ENCODE measurements at regions not wholly inside any gene's neighbourhood (a gene's known extent, or its start where the extent isn't known, plus 50 kb on each side); places are given as distances from the start of the nearest gene placed in this dataset.
A peak's percentile ranks its signal among the peaks of the same experiment; 100 is the strongest.

- no peak for DNase-seq
Measured at GRCh38 chr6:74152096-74152675, 456.2 kb downstream of the CD109 start.

GRCh38 chr6:74145931-74146330 lies 449.9 kb downstream of the CD109 start:
- DNase-seq = no peak

GRCh38 chr6:74137911-74138310 lies 441.9 kb downstream of the CD109 start:
- peak; percentile 30 for DNase-seq

GRCh38 chr6:74134327-74134726 lies 438.3 kb downstream of the CD109 start:
- no peak for DNase-seq

- DNase-seq = no peak
Measured at GRCh38 chr6:74133073-74133472, 437.1 kb downstream of the CD109 start.

- no peak for DNase-seq
Measured at GRCh38 chr6:74130641-74131040, 434.6 kb downstream of the CD109 start.

- DNase-seq = no peak
Measured at GRCh38 chr6:74128536-74128935, 432.5 kb downstream of the CD109 start.

GRCh38 chr6:74117113-74117512 lies 421.1 kb downstream of the CD109 start:
- no peak for DNase-seq

- DNase-seq = no peak
Measured at GRCh38 chr6:74115674-74116073, 419.7 kb downstream of the CD109 start.

GRCh38 chr6:74114428-74114827 lies 418.4 kb downstream of the CD109 start:
- no peak for DNase-seq

- no peak for DNase-seq
Measured at GRCh38 chr6:74113901-74114300, 417.9 kb downstream of the CD109 start.

GRCh38 chr6:74103417-74103816 lies 407.4 kb downstream of the CD109 start:
- no peak for DNase-seq

- DNase-seq = no peak
Measured at GRCh38 chr6:74100719-74101287, 404.8 kb downstream of the CD109 start.

- no peak for DNase-seq
Measured at GRCh38 chr6:74096329-74096728, 400.3 kb downstream of the CD109 start.

- DNase-seq = no peak
Measured at GRCh38 chr6:74093361-74093760, 397.4 kb downstream of the CD109 start.

- no peak for DNase-seq
Measured at GRCh38 chr6:74091794-74092157, 395.8 kb downstream of the CD109 start.

GRCh38 chr6:74091136-74091793 lies 395.3 kb downstream of the CD109 start:
- peak; percentile 88 for DNase-seq

GRCh38 chr6:74087899-74088298 lies 391.9 kb downstream of the CD109 start:
- peak; percentile 47 for DNase-seq

- no peak for DNase-seq
Measured at GRCh38 chr6:74075896-74076295, 379.9 kb downstream of the CD109 start.

GRCh38 chr6:74075323-74075722 lies 379.3 kb downstream of the CD109 start:
- DNase-seq = no peak

- no peak for DNase-seq
Measured at GRCh38 chr6:74074645-74075044, 378.6 kb downstream of the CD109 start.

- no peak for DNase-seq
Measured at GRCh38 chr6:74073999-74074398, 378.0 kb downstream of the CD109 start.

GRCh38 chr6:74073429-74073828 lies 377.4 kb downstream of the CD109 start:
- DNase-seq = no peak

GRCh38 chr6:74071214-74071613 lies 375.2 kb downstream of the CD109 start:
- peak; percentile 12 for DNase-seq

GRCh38 chr6:74070711-74071110 lies 374.7 kb downstream of the CD109 start:
- DNase-seq = no peak
